Endothelial cell (in vitro differentiated cells): ENCODE measurements at regions not wholly inside any gene's neighbourhood (a gene's known extent, or its start where the extent isn't known, plus 50 kb on each side); places are given as distances from the start of the nearest gene placed in this dataset.
"Not testable (repeated sequence)": the region's sequence is repeated elsewhere in the genome, so short reads cannot be mapped to it uniquely, and the experiment has no call there.

Experiments used
- DNase-seq: peaks from one replicate; pipeline ENCODE4 v3.0.0; 2021; ENCODE audit warnings: low spot score
- H3K27ac Mint-ChIP-seq: one replicate; pipeline ENCODE4 v1.8.0; 2021; ENCODE audit warnings: mixed read lengths, inconsistent platforms; ENCODE audit not compliant: unreplicated experiment
- H3K27me3 Mint-ChIP-seq: one replicate; pipeline ENCODE4 v1.8.0; 2021; ENCODE audit warnings: mild to moderate bottlenecking, moderate library complexity, mixed read lengths, inconsistent platforms; ENCODE audit not compliant: unreplicated experiment
- H3K36me3 Mint-ChIP-seq: one replicate; pipeline ENCODE4 v1.8.0; 2021; ENCODE audit warnings: mild to moderate bottlenecking, low read depth, mixed read lengths, inconsistent platforms; ENCODE audit not compliant: unreplicated experiment
- H3K4me1 Mint-ChIP-seq: one replicate; pipeline ENCODE4 v1.8.0; 2021; ENCODE audit warnings: mild to moderate bottlenecking, mixed read lengths, inconsistent platforms; ENCODE audit not compliant: unreplicated experiment
- H3K4me3 Mint-ChIP-seq: one replicate; pipeline ENCODE4 v1.8.0; 2021; ENCODE audit warnings: mild to moderate bottlenecking, mixed read lengths, inconsistent platforms; ENCODE audit not compliant: unreplicated experiment
- H3K9me3 Mint-ChIP-seq: one replicate; pipeline ENCODE4 v1.8.0; 2021; ENCODE audit warnings: mixed read lengths, inconsistent platforms; ENCODE audit not compliant: unreplicated experiment
- CTCF ChIP-seq: fragments of 200-600 bp; sonication (generic); IDR thresholded peaks from one replicate; pipeline ENCODE4 v1.5.0; 2021; ENCODE audit warnings: antibody characterized with exemption; ENCODE audit not compliant: unreplicated experiment

GRCh38 chr1:73205294-73205973 lies 923.1 kb upstream of the NEGR1 start:
- Mint-ChIP-seq H3K4me3 (no peak overlapping the region), H3K27me3 (peaks cover 3% of the 10 kb centered on the region), H3K36me3 (no peaks in the 10 kb centered on the region), H3K4me1 (no peaks in the 10 kb centered on the region), H3K27ac (no peak overlapping the region), H3K9me3 (no peaks in the 10 kb centered on the region)
- DNase-seq, result no peak
- no peak for TF ChIP-seq CTCF

GRCh38 chr1:73197972-73198371 lies 915.6 kb upstream of the NEGR1 start:
- TF ChIP-seq CTCF, result no peak
- Mint-ChIP-seq H3K27ac (no peak overlapping the region), H3K4me3 (no peak overlapping the region), H3K9me3 (no peaks in the 10 kb centered on the region), H3K27me3 (no peaks in the 10 kb centered on the region), H3K4me1 (peaks cover 15% of the 10 kb centered on the region), H3K36me3 (no peaks in the 10 kb centered on the region)
- DNase-seq, result no peak

- no peak overlapping the region for H3K27ac Mint-ChIP-seq
Measured at GRCh38 chr1:73194965-73195364, 912.6 kb upstream of the NEGR1 start.

GRCh38 chr1:73183581-73183980 lies 901.2 kb upstream of the NEGR1 start:
- not testable (repeated sequence) for DNase-seq, H3K4me3 Mint-ChIP-seq, H3K36me3 Mint-ChIP-seq, H3K27ac Mint-ChIP-seq, H3K9me3 Mint-ChIP-seq, H3K27me3 Mint-ChIP-seq, H3K4me1 Mint-ChIP-seq

More at GRCh38 chr1:73194965-73195364, 912.6 kb upstream of the NEGR1 start:
- Mint-ChIP-seq H3K4me1 (peaks cover 12% of the 10 kb centered on the region), H3K36me3 (no peaks in the 10 kb centered on the region), H3K9me3 (no peaks in the 10 kb centered on the region), H3K27me3 (no peaks in the 10 kb centered on the region), H3K4me3 (no peak overlapping the region)
- no peak for TF ChIP-seq CTCF
- no peak for DNase-seq

- TF ChIP-seq CTCF, result no peak
- no peak overlapping the region for H3K27ac Mint-ChIP-seq
- no peaks in the 10 kb centered on the region for H3K27me3 Mint-ChIP-seq
- H3K4me3 Mint-ChIP-seq, result no peak overlapping the region
- no peaks in the 10 kb centered on the region for H3K9me3 Mint-ChIP-seq
- DNase-seq, result no peak
- H3K4me1 Mint-ChIP-seq, result no peaks in the 10 kb centered on the region
- no peaks in the 10 kb centered on the region for H3K36me3 Mint-ChIP-seq
Measured at GRCh38 chr1:73181190-73181540, 898.8 kb upstream of the NEGR1 start.
